ENCODE measurements at regions not wholly inside any gene's neighbourhood (a gene's known extent, or its start where the extent isn't known, plus 50 kb on each side); places are given as distances from the start of the nearest gene placed in this dataset.

- DNase-seq (ENCODE audit: low read depth, low spot score): no peak
These were observed 310.8 kb downstream of the BMP7 start for GRCh38 chr20:56955680-56956079.

GRCh38 chr20:56956534-56956933 lies 309.9 kb downstream of the BMP7 start:
- no peak for DNase-seq (ENCODE audit: low read depth, low spot score)

GRCh38 chr20:56957737-56958553 lies 308.5 kb downstream of the BMP7 start:
- peak; percentile 47 for DNase-seq (ENCODE audit: low read depth, low spot score)

- peak; percentile 5 for DNase-seq (ENCODE audit: low read depth, low spot score)
These were observed 301.5 kb downstream of the BMP7 start for GRCh38 chr20:56964901-56965300.

- DNase-seq (ENCODE audit: low read depth, low spot score): no peak
These were observed 298.5 kb downstream of the BMP7 start for GRCh38 chr20:56967916-56968315.

- no peak for DNase-seq (ENCODE audit: low read depth, low spot score)
These were observed 297.9 kb downstream of the BMP7 start for GRCh38 chr20:56968376-56969048.

- peak; percentile 82 for DNase-seq (ENCODE audit: low read depth, low spot score)
These were observed 291.8 kb downstream of the BMP7 start for GRCh38 chr20:56974499-56975250.

GRCh38 chr20:56975838-56976237 lies 290.6 kb downstream of the BMP7 start:
- no peak for DNase-seq (ENCODE audit: low read depth, low spot score)

GRCh38 chr20:56976336-56976735 lies 290.1 kb downstream of the BMP7 start:
- no peak for DNase-seq (ENCODE audit: low read depth, low spot score)

GRCh38 chr20:56978475-56978874 lies 288.0 kb downstream of the BMP7 start:
- DNase-seq (ENCODE audit: low read depth, low spot score): no peak

- no peak for DNase-seq (ENCODE audit: low read depth, low spot score)
These were observed 287.3 kb downstream of the BMP7 start for GRCh38 chr20:56979125-56979524.

GRCh38 chr20:56981301-56981700 lies 285.1 kb downstream of the BMP7 start:
- DNase-seq (ENCODE audit: low read depth, low spot score): no peak

- no peak for DNase-seq (ENCODE audit: low read depth, low spot score)
These were observed 282.6 kb downstream of the BMP7 start for GRCh38 chr20:56983813-56984212.

- peak; percentile 36 for DNase-seq (ENCODE audit: low read depth, low spot score)
These were observed 281.3 kb downstream of the BMP7 start for GRCh38 chr20:56985066-56985685.

- DNase-seq (ENCODE audit: low read depth, low spot score): no peak
These were observed 280.0 kb downstream of the BMP7 start for GRCh38 chr20:56986476-56986875.

- no peak for DNase-seq (ENCODE audit: low read depth, low spot score)
These were observed 279.3 kb downstream of the BMP7 start for GRCh38 chr20:56986931-56987720.

- DNase-seq (ENCODE audit: low read depth, low spot score): no peak
These were observed 278.5 kb downstream of the BMP7 start for GRCh38 chr20:56987986-56988385.

GRCh38 chr20:56988446-56988845 lies 278.0 kb downstream of the BMP7 start:
- no peak for DNase-seq (ENCODE audit: low read depth, low spot score)

- no peak for DNase-seq (ENCODE audit: low read depth, low spot score)
These were observed 276.9 kb downstream of the BMP7 start for GRCh38 chr20:56989516-56989915.

- no peak for DNase-seq (ENCODE audit: low read depth, low spot score)
These were observed 273.4 kb downstream of the BMP7 start for GRCh38 chr20:56993020-56993559.

- no peak for DNase-seq (ENCODE audit: low read depth, low spot score)
These were observed 272.4 kb downstream of the BMP7 start for GRCh38 chr20:56994006-56994405.

All from astrocyte of the hippocampus (primary cell).